ENCODE measurements at regions not wholly inside any gene's neighbourhood (a gene's known extent, or its start where the extent isn't known, plus 50 kb on each side); places are given as distances from the start of the nearest gene placed in this dataset.

DNA sequence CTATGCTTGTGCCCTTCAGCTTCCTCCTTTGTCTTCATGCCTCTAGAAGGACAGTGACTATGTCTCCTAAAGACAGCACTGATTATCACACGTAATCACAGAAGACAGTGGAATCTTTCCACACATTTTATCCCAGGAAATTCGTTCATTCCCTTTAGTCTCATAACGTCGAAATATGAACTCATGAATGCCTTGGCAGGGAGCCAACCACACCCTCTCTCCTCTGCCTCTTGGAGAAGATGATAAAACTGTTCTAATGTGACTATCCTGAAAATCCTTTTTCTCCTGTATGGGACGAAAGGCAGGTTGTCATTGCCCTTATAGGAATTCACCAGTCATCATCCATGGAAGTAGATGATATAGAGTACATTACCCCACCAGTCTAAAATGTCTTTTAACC, 726.6 kb upstream of the FANCL start:
- no peaks in the 10 kb centered on the region for H3K27me3 ChIP-seq (ENCODE audit: low read depth)
- H3K36me3 ChIP-seq, result no peaks in the 10 kb centered on the region
- no peak for DNase-seq
- ATAC-seq, result no peak
- H3K27ac ChIP-seq, result no peak overlapping the region
- intact Hi-C loops (cut with DNase I), result no loop called here
- no peak overlapping the region for H3K4me3 ChIP-seq
- H3K9me3 ChIP-seq, result no peaks in the 10 kb centered on the region
- no peaks in the 10 kb centered on the region for H3K4me1 ChIP-seq
- TF ChIP-seq, protein P1, sequence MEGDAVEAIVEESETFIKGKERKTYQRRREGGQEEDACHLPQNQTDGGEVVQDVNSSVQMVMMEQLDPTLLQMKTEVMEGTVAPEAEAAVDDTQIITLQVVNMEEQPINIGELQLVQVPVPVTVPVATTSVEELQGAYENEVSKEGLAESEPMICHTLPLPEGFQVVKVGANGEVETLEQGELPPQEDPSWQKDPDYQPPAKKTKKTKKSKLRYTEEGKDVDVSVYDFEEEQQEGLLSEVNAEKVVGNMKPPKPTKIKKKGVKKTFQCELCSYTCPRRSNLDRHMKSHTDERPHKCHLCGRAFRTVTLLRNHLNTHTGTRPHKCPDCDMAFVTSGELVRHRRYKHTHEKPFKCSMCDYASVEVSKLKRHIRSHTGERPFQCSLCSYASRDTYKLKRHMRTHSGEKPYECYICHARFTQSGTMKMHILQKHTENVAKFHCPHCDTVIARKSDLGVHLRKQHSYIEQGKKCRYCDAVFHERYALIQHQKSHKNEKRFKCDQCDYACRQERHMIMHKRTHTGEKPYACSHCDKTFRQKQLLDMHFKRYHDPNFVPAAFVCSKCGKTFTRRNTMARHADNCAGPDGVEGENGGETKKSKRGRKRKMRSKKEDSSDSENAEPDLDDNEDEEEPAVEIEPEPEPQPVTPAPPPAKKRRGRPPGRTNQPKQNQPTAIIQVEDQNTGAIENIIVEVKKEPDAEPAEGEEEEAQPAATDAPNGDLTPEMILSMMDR (IDR thresholded peaks at IDR 0.05), result no peak

DNA sequence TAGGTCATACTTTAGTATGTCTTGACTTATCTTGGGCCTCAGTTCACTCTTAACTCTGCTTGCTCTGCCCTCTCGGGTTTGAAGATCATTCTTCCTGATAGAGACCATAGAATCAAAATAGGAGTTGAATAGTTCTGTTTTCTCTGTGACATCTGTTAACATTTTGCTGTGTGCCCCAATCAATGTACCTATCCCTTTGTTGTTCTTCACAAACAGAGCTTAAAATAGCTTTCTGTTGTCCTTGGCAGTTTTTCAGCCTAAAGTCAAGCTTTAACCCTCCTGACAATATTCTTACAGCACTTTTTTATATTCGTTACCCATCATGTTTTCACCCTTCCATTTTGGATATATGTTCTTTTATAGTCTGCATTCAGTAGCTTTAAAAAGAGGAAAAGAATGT, 724.5 kb upstream of the FANCL start:
- intact Hi-C loops (cut with DNase I), result no loop called here
- no peaks in the 10 kb centered on the region for H3K27me3 ChIP-seq (ENCODE audit: low read depth)
- TF ChIP-seq, protein P1 (IDR thresholded peaks at IDR 0.05), result no peak
- ATAC-seq, result no peak
- DNase-seq, result no peak
- no peaks in the 10 kb centered on the region for H3K36me3 ChIP-seq
- H3K4me3 ChIP-seq, result no peak overlapping the region
- no peaks in the 10 kb centered on the region for H3K9me3 ChIP-seq
- H3K4me1 ChIP-seq, result no peaks in the 10 kb centered on the region
- H3K27ac ChIP-seq, result no peak overlapping the region

DNA sequence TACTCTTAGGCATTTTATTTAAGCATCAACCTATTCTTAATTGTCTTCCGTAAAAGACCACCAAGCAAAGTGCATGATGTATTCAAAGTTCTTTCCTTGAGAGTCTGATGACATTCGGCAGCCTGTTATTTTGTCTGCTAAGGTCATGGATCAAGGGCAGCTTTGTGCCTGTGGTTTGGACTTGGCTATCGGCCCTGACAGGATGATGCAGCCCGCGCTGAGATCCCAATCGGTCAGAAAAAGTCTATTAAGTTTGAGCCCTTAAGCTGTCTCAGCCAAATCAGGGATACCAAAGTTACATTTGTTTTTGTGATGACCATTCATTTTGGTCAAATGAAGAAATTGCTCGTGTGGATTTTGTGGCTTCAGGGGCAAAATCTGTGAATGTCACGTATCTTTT, 718.9 kb upstream of the FANCL start:
- DNase-seq (no peak), ATAC-seq (no peak)
- H3K4me3 ChIP-seq, result no peak overlapping the region
- H3K9me3 ChIP-seq, result no peaks in the 10 kb centered on the region
- H3K4me1 ChIP-seq, result no peaks in the 10 kb centered on the region
- no peak overlapping the region for H3K27ac ChIP-seq
- intact Hi-C loops (cut with DNase I), result no loop called here
- no peaks in the 10 kb centered on the region for H3K27me3 ChIP-seq (ENCODE audit: low read depth)
- H3K36me3 ChIP-seq, result no peaks in the 10 kb centered on the region
- TF ChIP-seq, protein P1 (IDR thresholded peaks at IDR 0.05), result no peak

GRCh38 chr2:58957188-58957840, 716.2 kb upstream of the FANCL start:
- TF ChIP-seq, protein P1 (IDR thresholded peaks at IDR 0.05), result no peak
- intact Hi-C loops (cut with DNase I), result no loop called here
- H3K9me3 ChIP-seq, result no peaks in the 10 kb centered on the region
- ATAC-seq (no peak), DNase-seq (no peak)
- H3K36me3 ChIP-seq, result no peaks in the 10 kb centered on the region
- no peak overlapping the region for H3K27ac ChIP-seq
- H3K27me3 ChIP-seq (ENCODE audit: low read depth), result no peaks in the 10 kb centered on the region
- no peak overlapping the region for H3K4me3 ChIP-seq
- no peaks in the 10 kb centered on the region for H3K4me1 ChIP-seq

DNA sequence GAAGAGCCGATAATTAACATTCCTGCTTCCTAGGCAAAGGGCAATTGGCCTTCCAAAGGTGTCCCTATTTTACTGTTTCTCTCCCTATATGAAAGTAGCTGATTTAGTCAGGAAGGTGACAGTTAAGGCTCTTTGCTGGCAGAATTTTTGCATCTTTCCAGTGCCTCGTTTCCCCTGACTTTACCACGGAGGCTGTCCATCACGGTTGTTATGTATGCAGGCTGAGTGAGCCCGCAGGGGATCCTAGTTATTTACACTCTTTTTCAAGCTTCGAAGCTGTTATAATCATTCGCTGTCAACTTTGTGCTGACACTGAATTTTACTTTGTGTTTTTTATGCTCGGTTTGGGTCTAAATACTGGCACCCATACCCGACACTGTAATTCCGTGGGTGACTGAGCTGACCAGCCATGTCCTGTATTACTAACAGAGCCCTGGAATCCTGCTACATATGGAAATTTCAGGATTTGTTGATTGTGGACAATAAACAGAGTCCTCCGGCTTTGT, 713.8 kb upstream of the FANCL start:
- Histone ChIP-seq H3K9me3 (no peaks in the 10 kb centered on the region), H3K27ac (no peak overlapping the region), H3K27me3 (ENCODE audit: low read depth) (no peaks in the 10 kb centered on the region), H3K36me3 (no peaks in the 10 kb centered on the region), H3K4me3 (no peak overlapping the region), H3K4me1 (no peaks in the 10 kb centered on the region)
- DNase-seq (no peak), ATAC-seq (no peak)
- intact Hi-C loops (cut with DNase I), result no loop called here
- TF ChIP-seq, protein P1 (IDR thresholded peaks at IDR 0.05), result no peak
